ENCODE measurements at regions not wholly inside any gene's neighbourhood (a gene's known extent, or its start where the extent isn't known, plus 50 kb on each side); places are given as distances from the start of the nearest gene placed in this dataset.

DNA sequence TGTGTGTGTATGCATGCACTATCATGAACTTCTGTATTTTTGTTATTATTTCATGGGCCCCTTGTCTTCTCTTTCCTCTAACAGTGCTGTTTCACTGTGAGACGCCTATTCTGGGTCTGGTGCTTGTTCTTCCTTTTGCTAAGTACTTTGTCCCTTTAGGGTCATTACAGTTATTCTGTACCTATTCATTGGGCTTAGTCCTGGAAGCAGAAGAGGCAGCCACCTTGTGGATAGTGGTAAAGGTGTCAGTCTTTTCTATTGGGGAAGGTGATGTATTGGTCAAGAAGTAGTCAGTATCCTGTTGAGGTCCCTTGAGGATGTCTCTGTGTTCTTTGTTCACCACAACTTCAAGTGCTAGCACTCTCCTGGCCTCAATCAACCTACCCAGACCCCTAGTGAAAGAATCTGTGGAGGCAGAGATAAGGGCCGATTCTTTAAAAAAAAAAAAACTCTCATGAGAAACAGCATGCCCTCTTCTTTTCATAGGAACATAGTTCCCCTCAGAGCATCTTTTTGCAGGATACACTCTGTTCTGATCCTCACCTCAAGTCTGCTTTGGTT is 593.8 kb downstream of the SPRY1 start:
- no peak for DNase-seq

DNA sequence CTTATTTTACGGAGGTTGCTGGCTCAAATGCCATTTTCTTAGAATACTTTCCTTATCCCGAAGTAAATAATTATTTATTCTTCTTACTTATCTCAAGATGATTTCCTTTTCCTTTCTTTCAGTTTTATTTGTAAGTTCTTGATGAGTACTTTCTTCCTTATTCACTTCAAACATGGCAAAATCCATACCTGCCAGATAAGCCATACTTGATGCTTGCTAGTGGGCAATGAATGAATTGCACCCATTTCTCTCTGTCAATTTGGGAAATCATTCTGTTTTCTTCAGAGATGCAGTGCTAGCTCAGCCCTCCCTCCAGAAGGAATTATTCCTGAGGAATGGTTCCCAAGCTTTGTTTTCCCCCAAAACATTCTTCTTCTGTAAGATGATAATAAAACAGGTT is 598.3 kb downstream of the SPRY1 start:
- DNase-seq, result no peak

DNA sequence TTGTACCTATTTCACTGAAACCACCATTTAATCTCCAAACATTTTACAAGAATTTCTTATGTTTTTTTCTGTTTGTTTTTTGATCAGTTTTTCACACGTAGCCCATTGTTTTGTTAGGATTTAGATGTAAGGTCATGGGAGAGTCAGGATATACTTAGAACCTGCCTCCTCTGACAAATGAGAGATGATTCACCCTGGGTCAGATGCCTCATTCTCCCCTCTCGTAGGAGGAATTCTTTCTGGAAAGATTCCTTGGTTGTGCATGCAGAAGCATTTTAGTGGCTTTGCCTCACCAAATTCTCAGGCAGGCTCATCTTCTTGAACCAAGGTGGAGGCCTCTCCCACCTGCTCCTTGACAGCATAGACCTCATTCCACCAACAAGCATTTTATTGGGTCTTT is 599.3 kb downstream of the SPRY1 start:
- no peak for DNase-seq

DNA sequence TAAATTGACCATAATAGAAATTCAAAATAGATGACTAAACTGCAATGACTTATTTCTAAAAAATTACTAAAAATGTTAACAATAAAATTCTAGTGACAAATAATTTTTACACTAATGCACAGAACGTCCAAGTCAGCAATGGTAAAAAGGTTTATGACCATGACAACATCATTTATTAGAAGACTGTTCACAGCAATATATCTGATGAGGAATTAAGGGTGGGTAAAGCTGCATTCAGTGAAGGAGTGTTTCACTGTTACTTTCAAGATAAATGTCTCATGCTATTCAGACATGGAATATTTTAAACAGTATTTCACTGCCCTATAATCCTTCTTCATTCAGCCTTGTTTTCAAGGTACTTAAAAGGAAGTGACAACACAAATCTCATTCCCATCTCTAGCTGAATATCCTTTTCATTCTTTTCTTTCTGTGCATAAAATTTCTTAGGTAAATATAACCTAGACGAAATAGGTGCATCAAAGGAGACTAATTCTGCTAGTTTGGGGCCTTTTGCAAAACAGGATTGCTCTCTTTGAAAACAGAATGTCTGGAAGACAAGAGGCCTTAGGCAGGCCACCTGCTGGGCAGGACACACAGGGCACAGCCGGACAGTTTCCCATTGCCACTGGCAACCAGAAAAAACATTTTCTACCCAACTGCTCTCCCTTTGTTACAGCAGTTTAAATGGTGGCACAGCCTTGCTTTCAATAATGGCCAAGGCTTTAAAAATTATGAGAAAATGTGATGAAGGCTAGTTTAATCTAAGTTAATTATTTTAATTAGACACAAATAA is 600.3 kb downstream of the SPRY1 start:
- no peak for DNase-seq

DNA sequence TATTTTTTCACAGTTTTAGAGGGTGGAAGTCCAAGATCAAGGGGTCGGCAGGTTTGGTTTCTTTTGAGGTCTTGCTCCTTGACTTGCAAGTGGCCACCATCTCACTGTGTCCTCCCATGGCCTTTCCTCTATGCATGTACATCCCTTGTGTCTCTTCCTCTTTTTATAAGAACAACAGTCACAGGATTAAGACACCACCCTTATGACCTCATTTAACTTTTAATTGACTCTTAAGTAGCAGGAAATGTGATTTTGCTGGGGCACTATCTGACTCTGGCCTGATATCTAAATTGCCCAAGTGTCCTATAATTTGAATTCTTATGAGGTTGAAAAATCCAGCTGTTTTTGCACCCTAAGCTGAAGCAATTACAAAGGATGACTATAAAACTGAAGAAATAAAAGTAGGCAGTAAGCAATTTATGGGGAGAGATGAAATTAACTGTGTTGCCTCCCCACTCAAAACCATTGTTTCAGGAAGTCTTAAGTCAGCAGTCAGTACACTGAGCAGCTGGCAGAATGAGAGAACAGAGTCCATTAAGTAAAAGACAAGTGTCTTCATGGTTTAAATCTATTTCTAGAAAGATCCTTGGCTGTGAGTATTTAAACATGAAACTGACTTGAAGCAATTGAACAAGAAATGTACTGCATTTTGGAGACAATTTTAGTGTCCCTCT is 601.3 kb downstream of the SPRY1 start:
- DNase-seq, result no peak

DNA sequence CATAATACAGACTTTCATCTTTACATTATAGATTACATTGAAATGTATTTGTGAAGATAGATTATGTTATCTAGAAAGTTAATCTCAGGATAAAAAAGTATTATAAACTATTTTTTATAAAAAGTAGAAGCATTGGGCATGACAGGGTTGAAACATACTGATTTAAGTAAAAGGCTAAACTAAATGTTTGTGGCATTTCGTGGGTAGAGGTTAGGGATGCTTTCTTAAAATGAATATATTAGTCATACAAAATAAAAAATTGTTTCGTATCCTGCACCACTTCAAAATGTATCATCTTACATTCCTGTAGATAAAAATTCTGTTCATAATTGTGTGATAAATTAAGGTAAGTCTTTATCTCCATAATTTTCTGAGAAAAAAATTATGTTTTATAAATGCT is 603.6 kb downstream of the SPRY1 start:
- no peak for DNase-seq

DNA sequence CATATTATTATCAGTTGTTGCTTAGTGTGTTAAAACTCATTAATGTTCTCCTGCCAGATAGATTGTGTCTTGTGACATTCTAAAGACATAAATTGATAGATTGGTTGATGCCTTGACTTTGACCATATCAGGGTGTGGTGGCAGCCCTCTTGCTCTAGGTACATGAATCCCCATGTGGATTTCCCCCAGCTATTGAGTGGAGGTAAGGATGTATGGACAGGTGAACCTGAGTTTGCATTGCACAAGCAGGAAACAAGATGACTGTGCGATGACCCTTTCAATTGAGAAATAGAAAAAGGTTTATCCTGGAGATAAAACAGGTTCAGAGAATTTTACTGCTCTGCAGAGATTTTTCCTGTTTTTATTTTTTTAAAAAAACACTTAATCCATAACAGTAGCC is 619.2 kb downstream of the SPRY1 start:
- DNase-seq, result no peak

DNA sequence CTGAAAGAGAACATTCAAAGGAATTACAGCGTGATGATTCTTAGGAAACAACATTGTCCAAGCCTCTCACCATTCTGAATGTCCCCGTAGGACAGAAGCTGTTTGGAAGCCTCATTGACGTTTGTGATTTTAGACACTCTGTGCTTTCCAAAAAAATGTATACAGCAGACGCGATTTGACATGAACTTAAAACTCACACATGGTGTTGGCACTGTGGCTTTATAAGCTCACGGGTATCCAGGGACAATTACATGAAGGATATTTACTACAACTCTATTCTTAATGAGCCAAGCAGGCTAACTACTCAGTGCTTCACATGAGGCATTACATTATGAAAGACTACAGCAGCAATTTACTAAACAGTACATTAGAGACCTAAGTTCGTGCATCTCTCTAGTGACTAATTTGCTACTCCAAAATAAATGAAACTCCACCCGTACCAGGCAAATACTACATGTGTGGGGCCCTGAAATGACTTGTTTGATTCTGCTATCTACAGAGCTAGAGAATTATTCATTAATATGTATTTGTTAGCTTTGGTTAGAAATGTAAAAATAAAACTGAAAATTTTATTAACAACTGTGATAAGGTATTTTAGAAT is 620.7 kb downstream of the SPRY1 start:
- DNase-seq, result no peak

DNA sequence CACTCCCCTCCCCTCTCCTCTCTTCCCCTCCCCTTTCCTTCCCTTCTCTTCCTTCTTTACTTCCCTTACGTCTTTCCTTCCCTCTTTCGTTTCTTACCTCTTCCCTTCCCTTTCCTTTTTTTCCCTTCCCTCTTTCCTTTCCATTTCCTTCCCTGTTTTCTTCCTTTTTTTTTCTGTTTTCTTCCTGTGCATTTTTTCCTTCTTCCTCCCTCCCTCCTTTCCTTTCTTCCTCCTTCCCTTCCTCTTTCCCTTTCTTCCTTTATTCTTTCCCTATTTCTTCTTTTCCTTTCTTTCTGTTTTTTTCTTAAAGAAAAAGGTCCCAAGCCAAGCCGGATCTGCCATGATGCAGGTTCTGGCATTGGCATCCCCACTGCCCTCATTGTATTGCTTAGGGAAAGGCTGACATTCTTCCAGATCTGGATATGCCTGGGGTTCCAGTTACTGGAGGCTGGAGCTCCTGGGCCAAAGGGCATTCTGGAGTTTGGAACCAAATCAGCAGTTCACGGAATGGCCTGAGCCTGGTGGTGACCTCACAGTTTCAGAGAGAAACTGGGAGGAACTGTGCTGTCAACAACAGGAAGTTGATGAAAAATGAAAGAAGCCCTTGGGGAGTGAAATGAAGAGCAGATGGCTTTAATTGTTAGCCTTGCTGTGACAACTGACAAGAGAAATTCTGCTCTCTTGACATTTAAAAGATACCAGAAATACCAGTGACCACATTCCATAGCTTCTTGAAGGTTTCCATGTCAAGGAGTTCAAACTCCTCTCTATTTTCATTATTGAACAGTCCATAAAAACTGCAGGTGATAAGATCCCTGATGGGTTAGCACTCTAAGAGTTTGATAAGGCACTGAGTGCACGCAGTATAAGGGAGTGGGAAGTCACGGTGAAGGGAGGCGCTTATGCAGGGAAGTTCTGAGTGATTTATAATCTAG is 622.1 kb downstream of the SPRY1 start:
- peak; percentile 60 for DNase-seq

DNA sequence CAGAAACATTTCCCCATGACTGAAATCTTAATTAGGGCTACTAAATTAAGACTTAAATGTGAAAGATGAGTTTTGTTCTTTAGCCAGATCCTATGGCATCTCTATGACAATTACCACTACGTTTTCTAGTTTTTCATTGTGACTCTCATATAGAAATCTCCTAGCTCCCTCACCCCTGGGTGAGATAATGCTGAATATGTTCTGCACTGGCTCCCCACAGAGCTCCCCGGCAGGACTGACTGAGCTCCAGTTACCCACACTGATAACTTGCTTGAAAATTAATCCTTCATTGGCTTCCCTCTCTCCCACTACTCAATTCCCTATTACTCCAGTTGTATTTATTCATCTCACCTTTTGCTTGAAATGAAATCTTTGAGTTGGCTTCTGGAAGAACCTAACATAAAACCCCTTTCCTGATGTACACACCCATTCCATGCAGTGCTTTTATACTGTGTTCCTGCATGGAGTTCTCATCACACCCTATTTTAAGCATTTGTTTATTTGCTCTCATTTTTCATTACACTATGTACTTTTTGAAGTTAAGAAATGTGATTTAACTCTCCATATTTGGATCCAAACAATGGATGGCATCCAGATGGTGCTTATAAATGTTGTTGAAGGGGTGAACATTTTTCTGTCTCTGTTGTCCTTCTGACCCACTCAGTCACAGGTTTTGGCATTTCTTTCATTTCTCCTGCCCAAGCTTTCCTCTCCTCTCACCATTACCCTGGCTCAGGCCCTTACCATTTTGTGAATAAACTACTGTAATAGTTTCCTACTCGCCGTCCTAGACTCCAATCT is 623.4 kb downstream of the SPRY1 start:
- DNase-seq, result no peak

DNA sequence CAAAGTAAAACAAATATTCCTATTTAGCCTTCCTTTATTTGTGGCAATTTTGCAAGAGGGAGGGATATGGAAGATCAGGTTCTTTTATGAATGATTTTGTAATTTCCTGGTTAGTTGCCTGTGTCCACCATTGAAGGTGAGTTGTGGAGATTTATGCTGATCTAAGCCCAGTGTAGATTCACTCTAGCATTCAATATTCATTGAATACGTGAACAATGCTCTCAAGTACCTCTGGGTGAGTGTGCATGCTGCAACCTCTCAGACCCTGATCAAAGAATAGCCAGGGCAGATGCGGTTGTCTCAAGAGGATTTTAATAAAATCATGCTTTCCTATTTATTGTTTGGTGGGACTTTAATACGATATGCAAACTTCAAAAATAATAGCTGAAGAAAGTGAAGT is 628.4 kb downstream of the SPRY1 start:
- no peak for DNase-seq

DNA sequence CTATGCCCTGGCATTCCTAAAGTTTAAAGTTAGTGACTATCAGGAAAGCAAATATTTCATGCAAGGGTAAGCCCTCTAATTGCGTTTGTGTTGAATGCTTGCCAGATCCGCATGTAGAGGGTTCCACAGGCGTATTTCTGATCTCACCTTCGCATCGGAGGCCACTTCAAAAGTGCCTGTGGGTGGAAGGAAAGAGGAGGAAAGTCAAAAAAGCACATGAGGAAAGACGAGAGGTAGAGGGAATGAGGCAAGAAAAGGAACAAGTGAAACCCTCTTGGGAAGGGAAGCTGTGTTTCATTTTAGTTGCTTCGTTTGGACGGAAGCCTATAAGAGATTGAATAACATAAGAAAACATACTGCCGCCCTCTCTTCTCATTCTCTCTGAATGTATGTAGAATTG is 628.8 kb downstream of the SPRY1 start:
- no peak for DNase-seq

DNA sequence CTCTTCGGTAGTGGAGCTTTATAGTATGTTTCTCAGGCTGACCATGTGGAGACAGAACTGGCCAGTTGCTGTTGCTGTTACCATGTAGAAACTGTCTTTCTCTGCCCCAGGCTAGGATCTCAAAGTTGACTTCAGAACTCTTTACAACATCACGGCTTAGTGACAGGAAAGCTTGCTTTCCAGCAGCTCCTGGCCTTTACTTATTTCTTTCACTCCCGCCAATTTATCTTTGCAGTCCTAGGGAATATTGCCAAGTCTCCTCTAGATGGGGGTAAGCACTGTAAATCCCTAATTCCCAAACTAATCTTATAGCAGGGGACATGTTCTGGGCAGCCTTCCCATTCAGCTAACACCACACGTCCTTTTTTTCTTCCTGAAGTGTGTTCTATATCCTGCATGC is 631.6 kb downstream of the SPRY1 start:
- DNase-seq, result peak; percentile 59

DNA sequence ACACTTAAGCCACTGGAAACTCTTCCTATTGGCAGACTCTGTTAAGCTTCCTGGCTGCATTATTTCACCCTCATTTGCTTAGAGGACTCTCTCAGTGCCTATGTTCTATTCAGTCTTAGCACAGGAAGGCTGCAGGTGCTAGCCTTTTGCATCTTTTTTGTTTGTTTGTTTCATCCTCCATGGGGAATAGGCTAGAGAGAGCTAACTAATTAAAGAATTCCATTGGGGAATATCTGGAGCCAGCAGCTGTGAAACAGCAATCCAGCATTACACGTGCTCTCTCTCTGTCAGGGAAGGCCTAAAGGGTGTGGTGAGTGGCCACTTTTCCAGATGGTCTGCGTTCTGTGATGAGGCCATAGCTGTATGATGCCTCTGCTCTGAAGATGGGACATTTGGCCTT is 633.6 kb downstream of the SPRY1 start:
- DNase-seq, result no peak

DNA sequence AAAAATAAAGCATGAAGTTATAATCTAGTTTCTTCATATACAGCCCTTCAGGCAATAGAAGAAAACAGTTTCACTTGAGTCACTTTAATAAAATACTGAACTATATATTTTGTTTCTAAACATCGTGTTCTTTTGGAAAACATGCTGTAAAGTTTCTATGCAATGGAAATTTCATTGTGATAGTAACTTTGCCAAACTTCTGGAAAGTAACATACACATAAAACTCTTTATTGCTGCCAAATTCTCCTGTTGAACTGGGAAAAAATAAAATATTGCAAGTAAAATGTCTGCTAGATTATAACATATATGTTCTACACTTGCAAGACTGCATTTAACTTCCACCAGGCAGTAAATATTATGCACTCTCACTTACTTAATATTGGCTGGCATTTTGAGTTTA is 635.4 kb downstream of the SPRY1 start:
- DNase-seq, result no peak

DNA sequence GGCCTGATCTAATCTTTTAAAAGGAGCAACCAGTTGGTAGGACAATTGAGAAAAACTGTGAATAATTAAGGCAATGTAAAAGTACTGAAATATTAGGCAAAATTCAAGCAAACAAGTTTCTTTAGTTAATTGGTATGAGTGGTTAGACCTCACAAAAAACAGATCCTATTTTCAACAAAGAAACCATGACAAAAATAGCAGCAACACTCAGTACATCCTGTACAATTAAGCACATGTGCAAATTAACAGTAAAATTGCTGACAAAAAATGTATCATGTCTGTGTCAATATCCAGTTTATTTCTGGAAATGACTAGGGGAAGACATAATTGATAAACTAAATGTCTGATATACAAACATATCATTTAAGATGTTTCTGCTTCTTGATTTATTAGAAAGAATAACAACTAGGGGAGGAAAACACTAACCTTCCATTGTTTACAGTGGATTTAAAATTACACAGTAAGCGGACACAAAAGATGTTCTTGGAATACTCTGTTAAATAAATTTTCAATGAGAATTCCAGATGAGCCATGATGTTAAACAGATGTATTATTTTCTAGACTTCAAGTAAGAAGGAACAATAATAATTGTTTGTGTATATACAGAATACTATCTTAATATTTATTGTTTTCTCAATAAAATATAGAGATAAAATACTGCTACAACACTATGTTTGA is 638.9 kb downstream of the SPRY1 start:
- DNase-seq, result no peak

DNA sequence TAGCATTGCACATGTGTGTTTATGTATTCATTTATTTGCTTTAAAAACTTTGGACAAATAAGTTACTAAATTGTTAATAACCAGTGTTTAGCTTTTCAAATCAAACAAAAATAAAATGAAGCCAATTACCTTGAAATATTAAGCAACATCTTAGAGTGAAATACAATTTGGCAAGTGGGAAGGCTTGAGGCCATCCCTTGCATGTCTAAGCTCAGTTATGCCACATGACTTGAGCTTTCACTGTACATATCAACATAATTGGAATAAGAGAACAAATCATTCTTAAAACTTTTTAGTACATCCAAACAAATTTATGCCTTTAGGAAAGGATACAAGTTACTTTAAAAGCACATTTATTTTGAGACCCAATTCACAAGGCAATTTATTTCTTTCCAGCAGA is 640.6 kb downstream of the SPRY1 start:
- DNase-seq, result no peak

DNA sequence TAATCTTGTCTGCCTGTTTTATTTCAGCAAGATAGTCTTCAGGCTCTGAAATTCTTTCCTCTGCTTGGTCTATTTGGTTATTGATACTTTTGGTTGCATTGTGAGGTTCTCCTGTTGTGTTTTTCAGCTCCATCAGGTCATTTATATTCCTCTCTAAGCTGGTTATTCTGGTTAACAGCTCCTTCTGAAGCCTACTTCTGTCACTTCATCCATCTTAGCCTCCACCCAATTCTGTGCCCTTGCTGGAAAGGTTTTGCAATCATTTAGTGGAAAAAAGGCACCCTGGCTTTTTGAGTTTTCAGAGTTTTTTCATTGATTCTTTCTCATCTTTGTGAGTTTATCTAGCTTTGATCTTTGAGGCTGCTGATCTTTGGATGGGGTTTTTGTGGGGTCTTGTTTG is 647.7 kb downstream of the SPRY1 start:
- DNase-seq, result no peak

DNA sequence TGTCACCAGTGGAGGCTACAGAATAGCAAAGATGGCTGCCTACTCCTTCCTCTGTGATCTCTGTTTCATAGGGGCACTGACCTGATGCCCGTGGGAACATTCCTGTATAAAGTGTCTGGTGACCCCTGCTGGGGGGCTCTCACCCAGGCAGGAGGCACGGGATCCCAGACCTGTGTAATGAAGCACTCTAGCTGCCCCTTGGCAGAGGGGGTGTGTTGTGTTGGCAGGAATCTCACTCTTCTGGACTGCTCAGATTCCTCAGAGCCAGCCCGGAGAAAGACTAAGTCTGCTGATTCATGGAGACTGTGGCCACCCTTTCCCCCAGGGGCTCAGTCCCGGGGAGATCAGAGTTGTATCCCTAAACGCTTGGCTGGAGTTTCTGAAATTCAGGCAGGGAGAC is 648.3 kb downstream of the SPRY1 start:
- no peak for DNase-seq

DNA sequence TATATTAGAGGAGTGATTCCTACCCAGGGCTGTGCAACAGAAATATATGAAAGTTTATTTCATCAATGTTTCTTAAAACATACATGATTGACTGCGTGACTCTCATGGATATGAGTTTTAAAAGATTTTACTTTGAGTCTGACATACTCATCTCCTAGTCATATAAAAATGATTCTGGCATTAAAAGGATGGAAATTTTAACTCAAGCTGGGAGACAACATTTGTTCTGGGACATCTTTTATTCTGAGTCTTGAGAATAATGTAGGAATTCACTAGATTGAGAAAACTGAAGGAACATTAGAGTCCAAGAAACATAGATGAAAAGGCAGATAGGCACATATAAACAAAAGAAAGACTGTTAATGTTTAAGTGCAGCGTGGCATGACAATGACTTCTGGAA is 649.6 kb downstream of the SPRY1 start:
- no peak for DNase-seq
